Fibroblast of gingiva (primary cell): ENCODE measurements at regions not wholly inside any gene's neighbourhood (a gene's known extent, or its start where the extent isn't known, plus 50 kb on each side); places are given as distances from the start of the nearest gene placed in this dataset.

Experiments
- DNase-seq: peaks from one replicate; pipeline ENCODE4 v3.0.0-alpha.2; 2011; ENCODE audit warnings: low read depth

DNA sequence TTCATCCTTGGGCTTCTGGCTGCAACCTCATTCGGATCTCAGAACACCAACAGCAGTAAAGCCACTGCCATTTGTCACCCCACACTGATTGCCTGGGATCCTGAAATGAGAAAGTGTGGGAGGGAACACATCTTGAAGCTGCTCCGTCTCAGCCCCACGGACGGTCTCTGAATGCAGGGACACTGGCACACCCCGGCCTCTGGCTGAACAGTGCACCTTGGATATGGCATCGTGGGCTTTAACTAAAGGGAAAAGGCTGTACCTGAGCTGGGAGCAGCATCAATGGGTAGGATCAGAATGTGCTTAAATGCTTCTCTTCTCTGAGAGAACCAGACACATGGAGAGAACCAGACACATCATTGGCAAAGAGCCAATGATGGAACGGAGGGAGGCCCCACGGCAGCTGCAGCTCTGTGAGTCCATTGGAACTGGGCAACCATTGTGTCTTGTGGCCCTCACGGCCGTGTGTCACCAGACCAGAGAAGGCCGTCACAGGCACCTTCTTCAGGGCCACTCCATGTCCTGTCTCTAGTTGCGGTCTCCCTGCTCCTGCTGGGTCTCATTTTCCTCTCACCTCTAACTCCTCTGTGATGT, 193.4 kb upstream of the MYT1L start:
- DNase-seq = no peak

DNA sequence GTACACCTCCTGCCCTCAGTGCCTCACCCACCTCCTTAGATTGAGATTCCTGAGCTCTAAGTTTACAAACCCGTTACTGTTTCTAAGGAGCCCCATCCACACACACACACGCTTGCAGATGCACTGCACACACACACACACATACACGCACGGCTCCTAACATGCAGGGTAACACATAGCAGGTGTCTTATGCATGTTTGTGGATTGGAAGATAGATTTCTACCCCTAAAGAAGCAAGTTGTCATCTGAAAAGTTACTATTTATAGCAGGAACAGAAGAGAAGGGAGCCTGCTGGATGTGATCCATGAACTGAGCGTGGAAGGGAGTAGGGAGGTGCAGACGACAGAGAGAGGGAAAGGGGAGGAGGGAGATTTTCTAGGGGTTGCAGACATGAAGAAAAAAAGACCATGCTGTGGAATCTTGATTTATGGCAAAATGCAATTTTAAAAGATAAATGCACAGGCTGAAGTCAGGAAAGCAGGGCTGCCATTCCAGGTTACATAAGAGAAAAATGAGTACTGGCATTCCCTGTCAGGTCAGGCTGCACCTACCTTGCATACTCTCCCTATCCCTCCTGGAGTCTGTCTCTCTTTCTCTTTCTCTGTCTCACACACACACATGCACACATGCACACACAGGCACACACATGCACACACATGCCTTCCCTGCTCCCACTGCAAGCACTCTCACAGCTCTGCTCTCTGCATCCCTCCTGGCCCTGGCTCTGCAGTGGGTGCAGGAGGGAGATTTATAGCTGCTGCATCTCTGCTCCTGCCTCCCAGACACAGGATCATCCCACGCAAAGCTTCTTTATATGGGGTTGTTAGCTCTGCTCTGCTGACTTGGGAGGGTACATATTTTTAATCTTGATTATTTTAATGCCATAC, 192.6 kb upstream of the MYT1L start:
- DNase-seq = no peak

- DNase-seq = no peak
Observed at GRCh38 chr2:2520401-2520811, 189.3 kb upstream of the MYT1L start.

DNA sequence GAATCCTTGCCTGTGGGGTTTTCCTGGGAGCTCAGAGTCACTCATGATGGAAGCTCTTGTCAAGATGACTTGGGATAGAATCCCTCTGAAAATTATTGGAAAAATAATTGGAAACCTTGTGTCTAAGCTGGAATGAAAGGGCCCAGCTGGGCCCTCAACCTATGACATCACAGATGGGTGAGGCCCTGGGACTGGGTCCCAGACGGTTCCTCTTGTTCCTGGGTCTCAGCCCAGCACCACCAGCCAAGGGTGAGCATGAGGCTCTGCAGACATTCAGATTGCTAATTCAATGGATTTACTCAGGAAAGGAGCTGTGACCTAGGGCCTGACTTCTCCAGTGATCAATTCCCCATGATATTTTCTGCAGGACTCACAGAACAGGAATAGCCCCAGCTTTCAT, 188.3 kb upstream of the MYT1L start:
- DNase-seq = no peak

GRCh38 chr2:2517399-2517798, 186.3 kb upstream of the MYT1L start:
- no peak for DNase-seq

DNA sequence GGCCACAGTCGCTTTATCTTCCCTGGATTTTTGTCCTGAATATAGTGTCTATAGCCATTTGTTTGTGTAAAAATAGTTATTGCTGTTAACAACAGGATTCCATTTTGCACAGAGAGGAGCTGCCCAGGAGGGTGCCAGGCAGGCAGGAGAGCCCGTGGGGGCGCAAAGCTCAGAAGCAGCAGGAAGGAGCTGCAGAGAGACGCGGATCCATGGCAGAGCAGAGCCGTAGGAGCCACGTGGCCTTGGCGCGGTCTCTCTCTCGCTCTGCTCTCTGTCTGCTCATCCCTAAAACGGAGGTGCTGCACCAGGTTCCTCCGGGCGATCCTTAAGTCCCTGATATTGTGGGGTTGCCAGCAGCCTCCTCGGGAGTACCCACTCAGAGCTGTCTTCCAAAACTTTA, 185.3 kb upstream of the MYT1L start:
- no peak for DNase-seq

- no peak for DNase-seq
Observed at GRCh38 chr2:2512931-2513330, 181.9 kb upstream of the MYT1L start.

DNA sequence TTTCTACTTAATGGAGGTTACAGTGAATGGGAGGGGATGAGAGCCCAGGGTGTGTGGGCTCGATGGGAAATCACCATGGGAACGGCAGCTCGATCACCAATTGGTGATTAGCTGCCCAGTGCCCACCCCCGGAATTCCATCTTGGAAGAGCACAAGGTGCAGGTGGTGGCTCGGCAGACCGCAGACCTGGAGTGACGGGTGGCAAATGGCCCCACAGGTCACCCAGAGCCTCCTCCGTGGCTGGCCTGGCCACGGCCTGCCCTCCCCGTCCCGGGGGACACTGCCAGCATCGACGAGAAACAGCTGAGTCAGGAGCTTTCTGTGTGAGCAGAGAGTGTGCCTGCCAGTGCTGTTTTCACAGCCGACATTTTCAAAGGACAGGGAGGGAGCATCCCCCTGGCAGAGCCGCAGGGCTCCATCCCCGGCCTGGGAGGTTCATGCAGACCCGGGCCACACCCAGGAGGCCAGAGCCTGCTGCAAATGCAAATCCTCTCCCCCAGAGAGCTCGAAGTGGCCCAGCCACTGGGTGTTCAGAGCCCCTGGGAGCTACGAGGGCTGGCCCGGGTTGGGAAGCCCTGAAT, 176.4 kb upstream of the MYT1L start:
- no peak for DNase-seq

DNA sequence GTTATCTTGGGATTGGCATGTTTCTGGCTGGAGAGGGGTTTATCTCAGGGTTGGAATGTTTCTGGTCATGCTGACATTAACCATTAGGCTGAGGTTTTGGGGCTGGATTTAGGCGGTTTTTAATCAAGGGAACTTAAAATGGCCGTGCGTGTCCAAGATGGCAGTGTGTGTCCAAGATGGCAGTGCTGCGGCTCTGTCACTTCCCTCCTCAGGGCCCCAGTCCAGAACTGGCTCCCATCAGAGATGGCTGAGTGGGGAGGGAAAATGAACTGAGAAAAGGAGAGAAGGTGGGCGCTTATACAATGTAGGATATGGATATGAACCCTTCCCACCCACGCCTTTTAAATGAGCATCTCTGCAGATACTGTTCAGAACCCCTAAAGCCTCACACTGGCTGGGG, 175.5 kb upstream of the MYT1L start:
- no peak for DNase-seq

DNA sequence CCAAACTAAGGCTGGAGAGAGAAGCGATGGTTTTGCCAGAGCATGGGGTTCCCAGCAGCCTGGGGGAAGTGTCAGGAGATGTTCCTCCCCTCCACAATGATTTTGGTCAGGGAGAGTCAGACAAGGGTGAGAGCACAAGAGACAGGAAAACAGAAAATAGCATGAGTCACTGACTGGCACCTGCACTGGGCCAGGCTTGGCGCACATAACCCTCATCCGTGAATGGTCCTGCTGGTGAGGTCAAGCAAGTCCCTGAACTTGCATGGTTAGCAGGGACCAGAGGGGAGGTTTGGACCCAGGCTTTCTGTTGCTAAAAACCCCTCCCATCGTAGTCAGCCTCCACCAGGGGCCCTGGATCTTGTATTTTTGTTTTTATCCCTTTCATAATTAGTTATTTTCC, 174.5 kb upstream of the MYT1L start:
- DNase-seq = no peak

GRCh38 chr2:2503864-2504418, 172.9 kb upstream of the MYT1L start:
- DNase-seq = no peak

DNA sequence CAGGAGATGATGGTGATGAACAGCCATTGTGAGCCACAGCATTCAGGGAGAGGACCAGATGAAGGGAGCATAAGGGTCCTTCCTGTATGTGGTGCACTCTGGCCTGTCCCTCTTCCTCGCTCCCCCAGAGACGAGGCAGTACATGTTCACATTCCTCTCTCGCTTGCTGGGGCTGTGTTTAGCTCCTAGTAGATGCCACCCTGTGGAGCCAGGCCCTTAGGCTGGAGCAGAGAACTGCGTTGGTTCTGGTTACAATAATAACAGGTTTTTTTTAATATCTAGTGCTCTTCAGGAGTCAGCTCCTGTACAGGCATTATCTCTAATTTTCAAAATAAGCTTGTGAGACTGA, 171.1 kb upstream of the MYT1L start:
- no peak for DNase-seq

GRCh38 chr2:2501454-2502200, 170.6 kb upstream of the MYT1L start:
- no peak for DNase-seq

- no peak for DNase-seq
Observed at GRCh38 chr2:2495606-2496005, 164.5 kb upstream of the MYT1L start.

DNA sequence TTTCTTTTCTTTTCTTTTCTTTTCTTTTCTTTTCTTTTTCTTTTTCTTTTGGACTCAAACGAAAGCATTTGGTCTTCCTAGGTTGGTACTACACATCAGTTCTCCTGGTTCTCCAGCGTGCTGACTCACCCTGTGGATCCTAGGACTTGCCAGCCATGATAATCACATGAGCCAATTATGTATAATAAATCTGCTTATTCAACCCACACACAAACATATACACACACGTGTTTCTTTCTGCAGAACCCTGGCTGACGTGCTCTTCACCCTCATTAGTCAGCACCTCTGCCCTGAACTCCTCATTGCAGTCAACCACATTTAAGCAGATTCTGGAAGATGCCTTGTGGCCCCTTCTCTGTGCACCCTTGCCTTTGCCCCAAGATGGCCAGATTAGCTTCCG, 162.4 kb upstream of the MYT1L start:
- no peak for DNase-seq

DNA sequence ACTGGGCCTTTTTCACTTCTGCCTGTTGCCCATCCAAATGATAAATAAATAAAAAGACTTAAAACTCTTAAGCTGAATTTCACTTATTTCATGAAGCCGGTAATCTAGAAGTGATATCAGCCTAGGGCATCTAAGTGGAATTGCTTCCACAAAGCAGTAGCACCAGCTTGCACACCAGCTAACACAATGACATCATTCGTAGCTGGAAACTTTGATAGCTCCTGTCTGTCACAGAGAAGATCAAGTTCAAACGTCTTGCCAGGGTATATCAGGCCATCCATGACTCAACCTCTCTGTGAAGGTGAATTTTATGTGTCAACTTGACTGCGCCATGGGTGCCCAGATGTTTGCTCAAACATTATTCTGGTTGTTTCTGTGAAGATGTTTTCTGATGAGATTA, 161.7 kb upstream of the MYT1L start:
- no peak for DNase-seq

DNA sequence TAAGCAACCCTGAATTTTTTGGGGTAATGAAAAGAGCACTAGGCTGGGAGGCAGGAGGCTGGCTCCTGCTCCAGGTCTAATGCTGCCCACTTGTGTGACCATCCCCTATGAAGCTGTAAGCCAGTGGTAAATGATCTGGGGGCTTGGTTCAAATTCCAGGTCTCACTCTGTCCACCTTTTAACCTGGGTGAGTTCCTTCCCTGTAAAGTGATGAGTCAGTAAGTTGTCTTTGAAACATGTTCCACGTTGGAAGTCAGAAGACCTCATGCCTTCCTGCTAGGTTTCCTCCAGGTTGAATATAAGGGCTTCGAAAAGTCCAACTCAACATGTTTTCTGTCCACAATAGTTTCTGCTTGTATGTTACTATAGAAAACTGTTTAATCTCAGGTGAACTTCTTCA, 160.9 kb upstream of the MYT1L start:
- no peak for DNase-seq

GRCh38 chr2:2484301-2484700, 153.2 kb upstream of the MYT1L start:
- DNase-seq = no peak

- DNase-seq = no peak
Observed at GRCh38 chr2:2482851-2483250, 151.8 kb upstream of the MYT1L start.

DNA sequence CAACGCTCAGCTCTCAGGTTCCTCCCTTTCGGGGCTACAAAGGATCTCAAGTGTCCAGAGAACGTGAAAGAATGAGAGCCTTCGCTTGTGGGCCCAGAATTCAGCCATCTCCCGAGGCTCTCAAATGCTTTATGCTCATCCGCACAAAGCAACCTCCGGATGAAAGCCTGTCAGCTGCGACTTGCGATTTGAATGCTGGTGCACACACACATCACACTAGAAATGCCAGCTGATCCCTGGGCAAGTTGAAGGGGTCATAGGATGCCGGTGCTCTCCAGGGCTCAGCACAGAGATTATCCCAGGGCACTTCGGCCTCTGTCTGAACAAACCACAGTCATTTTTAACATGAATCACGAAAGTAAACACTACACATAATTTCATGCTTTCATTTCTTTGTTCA, 141.8 kb upstream of the MYT1L start:
- no peak for DNase-seq

- no peak for DNase-seq
Observed at GRCh38 chr2:2472044-2472443, 141.0 kb upstream of the MYT1L start.

DNA sequence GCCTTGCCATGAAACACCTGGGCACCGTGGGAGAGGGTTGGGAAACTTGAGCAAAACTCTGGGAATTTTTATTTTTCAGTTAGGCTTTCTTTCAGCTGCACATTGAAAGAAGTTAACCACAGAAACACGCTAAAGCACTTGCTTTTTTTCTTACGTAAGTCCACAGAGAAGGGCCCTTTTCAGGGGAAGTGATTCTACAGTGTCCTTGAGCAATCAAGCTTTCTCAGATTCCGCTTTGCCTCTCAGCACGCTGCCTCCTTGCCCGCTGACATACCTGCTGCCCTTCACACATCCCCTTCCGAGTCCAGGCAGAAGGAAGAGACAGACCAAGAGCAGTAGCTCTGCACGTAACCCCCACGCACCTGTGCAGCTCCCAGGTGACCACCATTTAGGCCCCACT, 135.5 kb upstream of the MYT1L start:
- no peak for DNase-seq

- DNase-seq = no peak
Observed at GRCh38 chr2:2464643-2465042, 133.6 kb upstream of the MYT1L start.
